ENCODE measurements at regions not wholly inside any gene's neighbourhood (a gene's known extent, or its start where the extent isn't known, plus 50 kb on each side); places are given as distances from the start of the nearest gene placed in this dataset.

DNA sequence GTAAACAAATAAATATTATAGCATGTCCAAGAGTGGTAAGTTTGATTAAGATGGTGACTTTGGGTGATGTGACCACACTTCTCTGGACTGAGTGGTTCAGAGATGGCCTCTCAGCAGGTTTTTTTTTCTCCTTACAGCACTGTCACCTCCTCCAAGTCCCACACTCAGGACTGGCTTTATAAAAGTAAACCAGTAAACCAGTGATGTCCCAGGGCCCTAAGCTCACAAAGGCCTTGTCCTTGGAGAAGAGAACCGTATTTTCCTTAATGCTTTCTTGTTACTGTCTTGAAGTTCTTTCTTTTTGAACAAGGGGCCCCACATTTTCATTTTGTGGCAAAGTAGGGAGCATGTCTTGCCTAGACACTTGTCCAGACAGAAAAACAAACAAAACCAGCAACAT lies 274.0 kb downstream of the MYCN start:
- Mint-ChIP-seq H3K36me3 (no peaks in the 10 kb centered on the region), H3K27me3 (no peaks in the 10 kb centered on the region), H3K4me3 (no peak overlapping the region), H3K9me3 (ENCODE audit: low read depth) (no peaks in the 10 kb centered on the region), H3K4me1 (ENCODE audit: low read depth) (no peaks in the 10 kb centered on the region), H3K27ac (no peak overlapping the region)

GRCh38 chr2:16212321-16212720 lies 272.0 kb downstream of the MYCN start:
- Mint-ChIP-seq H3K9me3 (ENCODE audit: low read depth) (no peaks in the 10 kb centered on the region), H3K4me1 (ENCODE audit: low read depth) (no peaks in the 10 kb centered on the region), H3K27ac (no peak overlapping the region), H3K27me3 (peaks cover 2% of the 10 kb centered on the region), H3K36me3 (no peaks in the 10 kb centered on the region), H3K4me3 (no peak overlapping the region)

DNA sequence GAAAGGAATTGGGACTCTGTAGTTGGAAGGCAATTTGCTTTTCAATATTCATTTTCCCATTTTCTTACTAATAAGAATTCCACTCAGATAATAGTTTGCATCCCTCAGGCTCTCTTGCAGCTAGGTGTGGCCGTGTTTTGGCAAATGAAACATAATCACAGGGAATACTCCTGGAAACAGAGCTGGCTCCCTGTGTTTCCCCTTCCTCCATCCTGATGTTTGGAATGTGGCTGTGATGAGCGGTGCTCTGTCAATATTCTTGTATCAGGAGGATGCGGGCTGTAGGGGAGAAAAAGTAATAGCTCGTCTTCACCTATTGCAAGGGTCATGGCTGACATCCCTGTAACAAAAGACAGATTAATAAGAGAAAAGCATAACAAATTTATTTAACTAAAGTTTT lies 271.0 kb downstream of the MYCN start:
- Mint-ChIP-seq H3K4me3 (no peak overlapping the region), H3K27me3 (peaks cover 2% of the 10 kb centered on the region), H3K4me1 (ENCODE audit: low read depth) (no peaks in the 10 kb centered on the region), H3K27ac (no peak overlapping the region), H3K36me3 (no peaks in the 10 kb centered on the region), H3K9me3 (ENCODE audit: low read depth) (no peaks in the 10 kb centered on the region)

DNA sequence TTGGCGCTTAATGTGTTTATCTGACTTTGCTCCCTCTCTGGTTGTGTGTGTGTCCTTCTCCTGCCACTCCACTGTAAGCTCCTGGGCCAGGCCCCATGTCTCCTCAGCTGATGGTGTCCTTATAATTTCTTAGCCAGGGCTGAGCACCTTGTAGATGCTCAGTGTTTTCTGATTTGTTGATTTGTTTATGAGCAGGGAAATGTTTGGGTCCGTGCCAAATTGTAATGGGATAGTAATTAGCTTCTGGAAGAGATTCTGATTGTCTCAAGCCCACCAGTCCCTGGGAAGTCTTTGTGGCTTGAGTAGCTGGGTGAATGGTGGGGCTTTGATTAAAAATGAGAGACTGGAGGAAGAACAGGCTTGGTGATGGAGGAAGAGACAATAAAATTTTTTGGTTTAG lies 270.5 kb downstream of the MYCN start:
- no peaks in the 10 kb centered on the region for H3K9me3 Mint-ChIP-seq (ENCODE audit: low read depth)
- no peaks in the 10 kb centered on the region for H3K4me1 Mint-ChIP-seq (ENCODE audit: low read depth)
- no peak overlapping the region for H3K4me3 Mint-ChIP-seq
- H3K27ac Mint-ChIP-seq = no peak overlapping the region
- peaks cover 2% of the 10 kb centered on the region for H3K27me3 Mint-ChIP-seq
- H3K36me3 Mint-ChIP-seq = no peaks in the 10 kb centered on the region

DNA sequence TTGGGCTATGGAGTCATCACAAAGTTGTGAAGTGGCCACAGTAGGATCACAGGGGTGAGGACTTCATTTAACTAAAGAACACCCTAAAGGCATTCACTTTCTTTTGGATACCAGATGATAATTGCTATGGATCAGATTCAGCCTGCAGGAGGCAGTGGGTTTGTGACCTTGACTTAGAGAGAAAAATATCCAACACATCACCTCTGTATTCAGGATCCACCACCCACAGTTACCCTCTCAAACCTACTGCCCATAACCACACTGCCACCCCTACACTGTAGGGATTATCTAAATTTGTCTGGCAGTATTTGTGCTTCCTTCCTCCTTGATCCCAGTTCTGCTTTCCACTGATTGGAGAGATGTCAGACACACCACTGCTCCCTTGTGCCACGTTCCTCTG lies 269.4 kb downstream of the MYCN start:
- no peaks in the 10 kb centered on the region for H3K4me1 Mint-ChIP-seq (ENCODE audit: low read depth)
- no peaks in the 10 kb centered on the region for H3K9me3 Mint-ChIP-seq (ENCODE audit: low read depth)
- H3K27me3 Mint-ChIP-seq = peaks cover 2% of the 10 kb centered on the region
- no peak overlapping the region for H3K4me3 Mint-ChIP-seq
- no peaks in the 10 kb centered on the region for H3K36me3 Mint-ChIP-seq
- H3K27ac Mint-ChIP-seq = no peak overlapping the region

DNA sequence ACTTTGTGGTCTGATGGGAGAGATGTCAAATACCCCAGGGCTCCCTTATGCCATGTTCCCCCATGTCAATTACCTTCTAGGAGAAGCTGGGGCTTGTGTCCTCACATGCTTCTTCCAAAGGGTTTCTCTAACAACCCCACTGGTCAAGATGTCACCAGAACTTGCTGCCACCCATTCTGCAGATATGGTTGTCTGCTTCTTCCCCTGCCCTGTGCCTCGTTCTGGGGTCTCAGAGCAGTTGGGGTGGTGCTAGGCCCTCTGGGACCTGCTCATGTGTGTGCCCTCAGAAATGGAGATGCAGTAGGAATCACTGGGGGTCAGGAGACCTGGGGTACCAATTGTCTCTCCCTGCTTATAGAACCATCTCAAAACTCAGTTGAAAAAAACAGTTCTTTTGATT lies 268.6 kb downstream of the MYCN start:
- Mint-ChIP-seq H3K27me3 (peaks cover 2% of the 10 kb centered on the region), H3K4me3 (no peak overlapping the region), H3K27ac (no peak overlapping the region), H3K9me3 (ENCODE audit: low read depth) (no peaks in the 10 kb centered on the region), H3K36me3 (no peaks in the 10 kb centered on the region), H3K4me1 (ENCODE audit: low read depth) (no peaks in the 10 kb centered on the region)

DNA sequence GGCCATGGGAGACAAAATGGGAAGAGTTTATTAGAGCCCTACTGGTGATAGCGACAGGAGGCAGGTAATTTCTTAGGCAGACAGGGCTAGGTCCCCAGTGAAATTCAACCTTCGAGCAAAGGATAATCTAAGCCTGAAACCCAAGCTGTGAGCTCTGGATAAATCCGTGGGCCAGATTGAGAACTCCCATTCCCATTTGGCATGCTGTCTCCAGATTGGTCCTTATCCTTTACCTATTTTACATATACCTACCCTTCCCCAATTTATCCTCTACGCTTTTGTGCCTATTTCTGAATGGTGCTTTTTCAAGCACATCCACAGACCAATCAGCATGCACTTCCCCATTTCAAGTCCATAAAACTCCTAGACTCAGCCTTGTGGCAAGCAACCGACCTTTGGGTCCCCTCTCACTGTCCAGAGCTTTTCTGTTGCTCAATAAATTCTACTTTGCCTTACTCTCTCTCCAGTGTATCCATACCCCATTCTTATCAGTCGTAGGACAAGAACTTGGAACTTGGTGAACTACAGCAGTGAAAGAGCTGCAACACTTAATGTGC lies 268.0 kb downstream of the MYCN start:
- no peaks in the 10 kb centered on the region for H3K36me3 Mint-ChIP-seq
- no peak overlapping the region for H3K4me3 Mint-ChIP-seq
- peaks cover 2% of the 10 kb centered on the region for H3K27me3 Mint-ChIP-seq
- no peaks in the 10 kb centered on the region for H3K9me3 Mint-ChIP-seq (ENCODE audit: low read depth)
- no peaks in the 10 kb centered on the region for H3K4me1 Mint-ChIP-seq (ENCODE audit: low read depth)
- no peak overlapping the region for H3K27ac Mint-ChIP-seq

DNA sequence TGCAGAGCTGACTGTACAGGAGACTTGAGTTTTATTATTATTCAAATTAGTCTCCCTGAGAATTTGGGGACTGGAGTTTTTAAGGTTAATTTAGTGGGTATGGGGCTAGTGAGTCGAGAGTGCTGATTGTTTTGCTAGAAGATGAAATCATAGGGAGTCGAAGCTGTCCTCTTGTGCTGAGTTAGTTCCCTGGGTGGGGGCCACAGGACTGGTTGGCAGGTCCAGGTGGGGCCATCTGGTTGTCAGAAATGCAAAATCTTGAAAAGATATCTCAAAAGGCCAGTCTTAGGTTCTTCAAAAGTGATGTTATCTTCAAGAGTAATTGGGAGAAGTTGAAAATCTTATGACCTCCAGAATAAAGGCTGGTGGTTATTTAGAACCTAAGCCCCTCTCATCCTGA lies 267.3 kb downstream of the MYCN start:
- Mint-ChIP-seq H3K27me3 (peaks cover 2% of the 10 kb centered on the region), H3K9me3 (ENCODE audit: low read depth) (no peaks in the 10 kb centered on the region), H3K4me3 (no peak overlapping the region), H3K4me1 (ENCODE audit: low read depth) (no peaks in the 10 kb centered on the region), H3K36me3 (no peaks in the 10 kb centered on the region), H3K27ac (no peak overlapping the region)

- peaks cover 2% of the 10 kb centered on the region for H3K27me3 Mint-ChIP-seq
Measured at GRCh38 chr2:16207151-16207550, 266.8 kb downstream of the MYCN start.

DNA sequence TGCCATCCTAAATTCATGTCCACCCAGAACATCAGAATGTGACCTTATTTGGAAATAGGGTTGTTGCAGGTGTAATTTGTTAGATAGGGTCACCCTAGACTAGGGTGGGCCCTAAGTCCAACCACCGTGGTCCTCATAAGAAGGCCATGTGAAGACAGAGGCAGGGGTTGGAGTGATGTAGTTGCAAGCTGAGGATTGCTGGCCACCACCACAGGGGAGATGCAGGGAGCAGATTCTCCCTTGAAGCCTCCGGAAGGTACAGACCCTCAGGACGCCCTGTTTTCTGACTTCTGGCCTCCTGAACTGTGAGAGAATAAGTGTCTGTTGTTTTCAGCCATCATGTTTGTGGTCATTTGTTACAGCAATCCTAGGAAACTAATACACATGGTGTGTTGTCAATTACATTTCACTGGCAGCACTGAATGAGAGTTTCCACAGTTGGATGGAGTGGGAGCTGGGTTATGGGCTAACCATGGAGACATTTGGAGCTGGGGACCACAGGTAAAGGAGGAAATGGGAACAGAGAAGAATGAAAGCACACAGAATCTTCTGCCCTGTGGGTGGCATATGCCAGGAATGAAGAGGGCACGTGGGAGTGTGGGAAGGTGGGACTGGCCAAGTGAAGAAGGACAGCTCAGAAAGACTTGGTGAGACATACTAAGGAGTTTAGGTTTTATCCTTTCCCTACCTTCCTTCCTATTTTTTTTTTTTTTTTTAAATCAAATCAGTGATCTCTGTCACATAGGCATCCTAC lies 266.0 kb downstream of the MYCN start:
- peaks cover 2% of the 10 kb centered on the region for H3K27me3 Mint-ChIP-seq
- no peak overlapping the region for H3K4me3 Mint-ChIP-seq
- no peaks in the 10 kb centered on the region for H3K4me1 Mint-ChIP-seq (ENCODE audit: low read depth)
- H3K9me3 Mint-ChIP-seq (ENCODE audit: low read depth) = no peaks in the 10 kb centered on the region
- no peak overlapping the region for H3K27ac Mint-ChIP-seq
- H3K36me3 Mint-ChIP-seq = no peaks in the 10 kb centered on the region

More at GRCh38 chr2:16207151-16207550, 266.8 kb downstream of the MYCN start:
- Mint-ChIP-seq H3K9me3 (ENCODE audit: low read depth) (no peaks in the 10 kb centered on the region), H3K36me3 (no peaks in the 10 kb centered on the region), H3K27ac (no peak overlapping the region), H3K4me3 (no peak overlapping the region), H3K4me1 (ENCODE audit: low read depth) (no peaks in the 10 kb centered on the region)

DNA sequence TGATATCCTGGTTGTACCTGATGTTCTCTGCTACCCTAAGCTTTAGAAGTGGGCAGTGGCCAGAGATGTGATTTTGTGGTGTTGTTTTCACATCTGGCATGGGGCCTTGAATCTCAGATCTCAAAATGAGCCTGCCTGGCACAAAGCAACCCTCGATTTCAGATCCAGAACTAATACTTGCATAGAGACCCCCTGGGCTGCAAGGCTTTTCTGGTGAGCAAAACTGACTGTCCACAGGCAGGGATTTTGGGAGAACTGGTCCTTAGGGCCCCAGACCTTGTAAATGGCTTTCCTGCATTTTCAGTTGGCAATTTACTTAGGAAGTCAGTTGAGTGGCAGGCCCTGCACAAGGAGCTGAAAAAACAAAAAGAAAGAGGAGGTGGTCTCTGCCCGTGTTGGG lies 265.3 kb downstream of the MYCN start:
- Mint-ChIP-seq H3K27me3 (peaks cover 2% of the 10 kb centered on the region), H3K4me3 (no peak overlapping the region), H3K27ac (no peak overlapping the region), H3K4me1 (ENCODE audit: low read depth) (no peaks in the 10 kb centered on the region), H3K9me3 (ENCODE audit: low read depth) (no peaks in the 10 kb centered on the region), H3K36me3 (no peaks in the 10 kb centered on the region)

- Mint-ChIP-seq H3K9me3 (ENCODE audit: low read depth) (no peaks in the 10 kb centered on the region), H3K27me3 (peaks cover 2% of the 10 kb centered on the region), H3K4me1 (ENCODE audit: low read depth) (no peaks in the 10 kb centered on the region), H3K4me3 (no peak overlapping the region), H3K27ac (no peak overlapping the region), H3K36me3 (no peaks in the 10 kb centered on the region)
Measured at GRCh38 chr2:16204886-16205620, 264.7 kb downstream of the MYCN start.

- peaks cover 2% of the 10 kb centered on the region for H3K27me3 Mint-ChIP-seq
- no peaks in the 10 kb centered on the region for H3K36me3 Mint-ChIP-seq
- no peaks in the 10 kb centered on the region for H3K9me3 Mint-ChIP-seq (ENCODE audit: low read depth)
- H3K27ac Mint-ChIP-seq = no peak overlapping the region
- no peaks in the 10 kb centered on the region for H3K4me1 Mint-ChIP-seq (ENCODE audit: low read depth)
- no peak overlapping the region for H3K4me3 Mint-ChIP-seq
Measured at GRCh38 chr2:16204251-16204650, 263.9 kb downstream of the MYCN start.

DNA sequence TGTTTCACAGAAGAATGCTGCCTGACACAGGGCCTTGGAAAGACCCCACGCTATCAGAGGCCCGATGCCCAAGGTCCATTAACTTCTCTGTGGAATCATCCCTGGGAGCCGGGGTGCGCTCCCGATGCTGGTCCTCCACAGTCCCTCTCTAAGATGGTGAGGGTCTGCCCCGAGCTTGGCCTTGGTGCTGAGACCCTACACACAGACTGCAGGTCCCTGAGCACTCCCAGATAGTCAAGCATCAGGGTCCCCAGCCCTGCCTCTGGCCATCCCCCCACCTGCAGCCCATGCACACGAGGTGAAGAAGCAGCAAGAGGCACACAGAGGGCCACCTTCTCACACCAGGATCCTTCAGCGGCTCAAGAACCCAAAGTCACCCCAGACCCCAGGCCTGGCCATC lies 263.3 kb downstream of the MYCN start:
- no peak overlapping the region for H3K4me3 Mint-ChIP-seq
- no peak overlapping the region for H3K27ac Mint-ChIP-seq
- H3K9me3 Mint-ChIP-seq (ENCODE audit: low read depth) = no peaks in the 10 kb centered on the region
- H3K4me1 Mint-ChIP-seq (ENCODE audit: low read depth) = no peaks in the 10 kb centered on the region
- H3K27me3 Mint-ChIP-seq = peaks cover 2% of the 10 kb centered on the region
- H3K36me3 Mint-ChIP-seq = no peaks in the 10 kb centered on the region

GRCh38 chr2:16203069-16203468 lies 262.7 kb downstream of the MYCN start:
- Mint-ChIP-seq H3K4me1 (ENCODE audit: low read depth) (no peaks in the 10 kb centered on the region), H3K4me3 (no peak overlapping the region)

More at GRCh38 chr2:16203069-16203468, 262.7 kb downstream of the MYCN start:
- Mint-ChIP-seq H3K27ac (no peak overlapping the region), H3K27me3 (peaks cover 2% of the 10 kb centered on the region), H3K36me3 (no peaks in the 10 kb centered on the region), H3K9me3 (ENCODE audit: low read depth) (no peaks in the 10 kb centered on the region)

All from activated naive CD8-positive, alpha-beta T cell (primary cell).